NCI-H187 (cell line): ENCODE measurements at regions not wholly inside any gene's neighbourhood (a gene's known extent, or its start where the extent isn't known, plus 50 kb on each side); places are given as distances from the start of the nearest gene placed in this dataset.

ENCODE experiments used
- DNase-seq, 2 experiments: peaks; one replicate each; lab custom pipeline; 2025; lab: John Stamatoyannopoulos, UW

- no peak for DNase-seq
Measured at GRCh38 chr12:124458220-124458991, 109.0 kb downstream of the NCOR2 start.

- no peak for DNase-seq
Measured at GRCh38 chr12:124457287-124458219, 109.9 kb downstream of the NCOR2 start.

GRCh38 chr12:124456652-124457152 lies 110.7 kb downstream of the NCOR2 start:
- no peak for DNase-seq

- DNase-seq: no peak
Measured at GRCh38 chr12:124456133-124456651, 111.2 kb downstream of the NCOR2 start.

GRCh38 chr12:124455336-124455735 lies 112.1 kb downstream of the NCOR2 start:
- DNase-seq: no peak

- DNase-seq: no peak
Measured at GRCh38 chr12:124454735-124455134, 112.7 kb downstream of the NCOR2 start.

- DNase-seq: no peak
Measured at GRCh38 chr12:124454352-124454725, 113.1 kb downstream of the NCOR2 start.

GRCh38 chr12:124453419-124454351 lies 113.7 kb downstream of the NCOR2 start:
- no peak for DNase-seq

GRCh38 chr12:124452576-124453331 lies 114.7 kb downstream of the NCOR2 start:
- DNase-seq: no peak

GRCh38 chr12:124451637-124452243 lies 115.7 kb downstream of the NCOR2 start:
- DNase-seq: no peak

GRCh38 chr12:124451016-124451415 lies 116.4 kb downstream of the NCOR2 start:
- DNase-seq: no peak

GRCh38 chr12:124450376-124450750 lies 117.0 kb downstream of the NCOR2 start:
- no peak for DNase-seq

GRCh38 chr12:124449623-124450375 lies 117.6 kb downstream of the NCOR2 start:
- DNase-seq: no peak

GRCh38 chr12:124448955-124449622 lies 118.3 kb downstream of the NCOR2 start:
- DNase-seq: no peak

GRCh38 chr12:124448241-124448954 lies 119.0 kb downstream of the NCOR2 start:
- DNase-seq: no peak

- DNase-seq: no peak
Measured at GRCh38 chr12:124446364-124446763, 121.0 kb downstream of the NCOR2 start.

GRCh38 chr12:124445826-124446225 lies 121.6 kb downstream of the NCOR2 start:
- no peak for DNase-seq

- DNase-seq: no peak
Measured at GRCh38 chr12:124445121-124445718, 122.2 kb downstream of the NCOR2 start.
